ENCODE measurements at regions not wholly inside any gene's neighbourhood (a gene's known extent, or its start where the extent isn't known, plus 50 kb on each side); places are given as distances from the start of the nearest gene placed in this dataset.

GRCh38 chr13:105737688-105738087, 797.8 kb downstream of the EFNB2 start:
- peaks cover 5% of the 10 kb centered on the region for H3K9me3 Mint-ChIP-seq
- no peaks in the 10 kb centered on the region for H3K27me3 Mint-ChIP-seq (ENCODE audit: low read depth)
- H3K27ac Mint-ChIP-seq: no peak overlapping the region
- H3K36me3 Mint-ChIP-seq: no peaks in the 10 kb centered on the region
- no peak overlapping the region for H3K4me3 Mint-ChIP-seq
- peaks cover under 1% of the 10 kb centered on the region for H3K4me1 Mint-ChIP-seq
- DNase-seq (ENCODE audit: low spot score in 2 of 2, unreplicated experiment in 2 of 2): no peak
- no peak for TF ChIP-seq CTCF (IDR thresholded peaks at IDR 0.05; ENCODE audit: unreplicated experiment)

GRCh38 chr13:105735281-105735680, 800.2 kb downstream of the EFNB2 start:
- Mint-ChIP-seq H3K4me1 (peaks cover 15% of the 10 kb centered on the region), H3K27ac (no peak overlapping the region), H3K36me3 (no peaks in the 10 kb centered on the region), H3K4me3 (no peak overlapping the region), H3K9me3 (no peaks in the 10 kb centered on the region), H3K27me3 (ENCODE audit: low read depth) (no peaks in the 10 kb centered on the region)
- DNase-seq (ENCODE audit: low spot score in 2 of 2, unreplicated experiment in 2 of 2): no peak
- TF ChIP-seq CTCF (IDR thresholded peaks at IDR 0.05; ENCODE audit: unreplicated experiment): no peak

GRCh38 chr13:105732806-105733529, 802.5 kb downstream of the EFNB2 start:
- H3K36me3 Mint-ChIP-seq: no peaks in the 10 kb centered on the region
- DNase-seq (ENCODE audit: low spot score in 2 of 2, unreplicated experiment in 2 of 2): no peak
- H3K4me1 Mint-ChIP-seq: peaks cover 15% of the 10 kb centered on the region
- H3K9me3 Mint-ChIP-seq: no peaks in the 10 kb centered on the region
- TF ChIP-seq CTCF (IDR thresholded peaks at IDR 0.05; ENCODE audit: unreplicated experiment): no peak
- no peak overlapping the region for H3K27ac Mint-ChIP-seq
- no peaks in the 10 kb centered on the region for H3K27me3 Mint-ChIP-seq (ENCODE audit: low read depth)
- no peak overlapping the region for H3K4me3 Mint-ChIP-seq

- peaks cover 2% of the 10 kb centered on the region for H3K4me1 Mint-ChIP-seq
- H3K36me3 Mint-ChIP-seq: no peaks in the 10 kb centered on the region
- H3K4me3 Mint-ChIP-seq: no peak overlapping the region
- no peak for DNase-seq (ENCODE audit: low spot score in 2 of 2, unreplicated experiment in 2 of 2)
- no peaks in the 10 kb centered on the region for H3K9me3 Mint-ChIP-seq
- TF ChIP-seq CTCF (IDR thresholded peaks at IDR 0.05; ENCODE audit: unreplicated experiment): no peak
- H3K27me3 Mint-ChIP-seq (ENCODE audit: low read depth): no peaks in the 10 kb centered on the region
- H3K27ac Mint-ChIP-seq: no peak overlapping the region
Measured at GRCh38 chr13:105725887-105726286, 809.6 kb downstream of the EFNB2 start.

GRCh38 chr13:105721016-105721415, 814.4 kb downstream of the EFNB2 start:
- DNase-seq (ENCODE audit: low spot score in 2 of 2, unreplicated experiment in 2 of 2): no peak
- no peak for TF ChIP-seq CTCF (IDR thresholded peaks at IDR 0.05; ENCODE audit: unreplicated experiment)
- Mint-ChIP-seq H3K27ac (no peak overlapping the region), H3K4me3 (no peak overlapping the region), H3K4me1 (peaks cover 2% of the 10 kb centered on the region), H3K27me3 (ENCODE audit: low read depth) (no peaks in the 10 kb centered on the region), H3K9me3 (peaks cover 3% of the 10 kb centered on the region), H3K36me3 (no peaks in the 10 kb centered on the region)
